MCF 10A (cell line): ENCODE measurements at regions not wholly inside any gene's neighbourhood (a gene's known extent, or its start where the extent isn't known, plus 50 kb on each side); places are given as distances from the start of the nearest gene placed in this dataset.

Experiments
- BruUV-seq: library from RNA; stranded (reverse); fragments of 400-500 nt; replicated peaks from 2 replicates; lab custom pipeline; 2021; lab: Mats Ljungman, UMichigan
- CTCF ChIA-PET: fragments of 300-600 bp; sonication (Branson Sonifier 250); formaldehyde crosslinking; extraction: SDS; loops from one replicate; lab custom pipeline; 2021; ENCODE audit warnings: antibody characterized with exemption, inconsistent platforms; lab: Yijun Ruan, JAX
- POLR2A ChIA-PET: fragments of 300-600, 350-650 bp; sonication (Branson Sonifier 250); formaldehyde crosslinking; extraction: SDS; loops from one replicate; lab custom pipeline; 2020; ENCODE audit warnings: antibody characterized with exemption, inconsistent platforms; lab: Yijun Ruan, JAX
- DNase-seq: peaks from one replicate; pipeline ENCODE4 v3.0.0-alpha.2; 2018; ENCODE audit not compliant: unreplicated experiment
- H3K27ac Mint-ChIP-seq: one replicate; pipeline ENCODE4 v1.8.0; 2022; ENCODE audit warnings: mild to moderate bottlenecking, low read depth, mixed read lengths; ENCODE audit not compliant: unreplicated experiment
- H3K27me3 Mint-ChIP-seq: one replicate; pipeline ENCODE4 v1.8.0; 2022; ENCODE audit warnings: mixed read lengths; ENCODE audit not compliant: insufficient read depth, unreplicated experiment
- H3K36me3 Mint-ChIP-seq: one replicate; pipeline ENCODE4 v1.8.0; 2022; ENCODE audit warnings: mild to moderate bottlenecking, moderate library complexity, mixed read lengths; ENCODE audit not compliant: insufficient read depth, unreplicated experiment
- H3K4me1 Mint-ChIP-seq: one replicate; pipeline ENCODE4 v1.8.0; 2022; ENCODE audit warnings: mixed read lengths; ENCODE audit not compliant: insufficient read depth, unreplicated experiment
- H3K4me3 Mint-ChIP-seq: one replicate; pipeline ENCODE4 v1.8.0; 2022; ENCODE audit warnings: mild to moderate bottlenecking, moderate library complexity, mixed read lengths; ENCODE audit not compliant: unreplicated experiment
- H3K9me3 Mint-ChIP-seq: one replicate; pipeline ENCODE4 v1.8.0; 2022; ENCODE audit warnings: mixed read lengths; ENCODE audit not compliant: unreplicated experiment
- intact Hi-C: fragments of 100-400 bp; cut with micrococcal nuclease; formaldehyde crosslinking; loops from 2 replicates; pipeline ENCODE4 v1.14.1; 2022
- TF ChIP-seq, protein P1 (sequence below): fragments of 200-600 bp; IDR thresholded peaks from one replicate; pipeline ENCODE4 v1.8.0; 2022; ENCODE audit warnings: antibody characterized with exemption, mild to moderate bottlenecking; ENCODE audit not compliant: unreplicated experiment

DNA sequence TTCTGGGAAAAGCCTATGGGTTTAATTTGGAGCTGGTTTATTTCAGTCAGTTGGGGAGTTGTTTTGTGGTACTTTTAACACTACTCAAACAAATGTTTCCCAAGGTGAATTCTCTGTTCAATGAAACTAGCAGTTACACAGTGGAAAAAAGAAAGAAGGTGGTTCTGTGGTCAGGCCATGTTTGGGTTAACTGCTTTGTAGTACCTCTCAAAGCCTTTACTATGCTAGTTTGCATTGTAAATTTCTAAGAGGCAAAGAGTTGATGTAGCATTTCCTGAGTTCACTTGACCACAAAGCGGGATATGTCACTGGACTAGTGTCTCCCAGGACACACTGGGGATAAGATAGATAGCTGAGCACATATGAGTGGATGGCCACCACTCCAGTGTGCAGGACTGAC is 145.4 kb downstream of the KIF20B start:
- TF ChIP-seq, protein P1, sequence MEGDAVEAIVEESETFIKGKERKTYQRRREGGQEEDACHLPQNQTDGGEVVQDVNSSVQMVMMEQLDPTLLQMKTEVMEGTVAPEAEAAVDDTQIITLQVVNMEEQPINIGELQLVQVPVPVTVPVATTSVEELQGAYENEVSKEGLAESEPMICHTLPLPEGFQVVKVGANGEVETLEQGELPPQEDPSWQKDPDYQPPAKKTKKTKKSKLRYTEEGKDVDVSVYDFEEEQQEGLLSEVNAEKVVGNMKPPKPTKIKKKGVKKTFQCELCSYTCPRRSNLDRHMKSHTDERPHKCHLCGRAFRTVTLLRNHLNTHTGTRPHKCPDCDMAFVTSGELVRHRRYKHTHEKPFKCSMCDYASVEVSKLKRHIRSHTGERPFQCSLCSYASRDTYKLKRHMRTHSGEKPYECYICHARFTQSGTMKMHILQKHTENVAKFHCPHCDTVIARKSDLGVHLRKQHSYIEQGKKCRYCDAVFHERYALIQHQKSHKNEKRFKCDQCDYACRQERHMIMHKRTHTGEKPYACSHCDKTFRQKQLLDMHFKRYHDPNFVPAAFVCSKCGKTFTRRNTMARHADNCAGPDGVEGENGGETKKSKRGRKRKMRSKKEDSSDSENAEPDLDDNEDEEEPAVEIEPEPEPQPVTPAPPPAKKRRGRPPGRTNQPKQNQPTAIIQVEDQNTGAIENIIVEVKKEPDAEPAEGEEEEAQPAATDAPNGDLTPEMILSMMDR, result no peak
- Mint-ChIP-seq H3K4me3 (no peak overlapping the region), H3K9me3 (peaks cover 9% of the 10 kb centered on the region), H3K27ac (no peak overlapping the region), H3K4me1 (peaks cover 9% of the 10 kb centered on the region), H3K36me3 (no peaks in the 10 kb centered on the region), H3K27me3 (no peaks in the 10 kb centered on the region)
- no peak for DNase-seq
- ChIA-PET POLR2A (interaction anchor here (0.8 to 1.7 kb wide), 2 partner anchors 14 to 75 kb away, joined by 3 to 8 read pairs; no protein-coding TSS in a partner anchor), CTCF (interaction anchor here (1.1 kb wide), 1 partner anchor 131 kb away, joined by 3 read pairs; no protein-coding TSS in a partner anchor)
- intact Hi-C loops, result no loop called here
- BruUV-seq, result no TSS peak

DNA sequence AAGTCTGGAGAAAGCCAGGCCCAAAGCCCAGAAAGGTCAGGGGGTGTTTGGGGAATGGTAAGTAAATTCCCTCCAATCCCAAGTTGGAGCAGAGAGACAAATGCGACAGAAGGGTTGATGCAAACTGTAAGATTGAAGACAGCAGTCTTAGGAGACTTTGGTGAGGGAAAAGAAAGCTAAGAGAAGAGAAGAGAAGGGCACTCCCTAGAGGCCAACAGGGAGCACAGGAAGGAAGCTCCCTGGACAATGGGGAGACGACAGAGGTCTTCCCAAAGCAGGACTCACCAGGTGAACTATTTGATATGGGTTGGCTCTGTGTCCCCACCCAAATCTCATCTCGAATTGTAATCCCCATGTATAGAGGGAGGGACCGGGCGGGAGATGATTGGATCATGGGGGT is 151.5 kb downstream of the KIF20B start:
- intact Hi-C loops, result no loop called here
- BruUV-seq, result no TSS peak
- CTCF ChIA-PET, result interaction anchor here (0.5 to 0.7 kb wide), 4 partner anchors 42 to 775 kb away, joined by 3 to 4 read pairs (median 3); no protein-coding TSS in a partner anchor

DNA sequence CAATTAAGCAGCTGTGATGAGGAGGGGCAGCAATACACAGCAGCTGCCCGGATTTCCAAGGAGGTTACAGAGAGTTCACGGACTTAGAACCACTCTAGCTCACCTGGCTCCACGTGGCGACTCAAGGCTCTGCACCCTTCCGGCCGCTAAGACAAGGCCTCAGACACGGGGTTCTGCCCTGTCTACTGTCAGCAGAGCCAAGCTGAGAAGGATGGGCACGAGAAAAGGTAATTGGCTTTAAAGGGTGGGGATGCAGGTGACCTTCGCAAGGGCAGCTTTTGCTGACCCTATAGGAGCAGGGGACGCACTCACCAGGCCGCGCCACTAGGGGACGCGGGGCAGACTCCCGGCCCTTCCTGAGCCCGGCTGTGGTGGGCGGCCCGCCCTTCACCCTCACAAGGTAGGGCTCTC is 152.4 kb downstream of the KIF20B start:
- ChIA-PET CTCF (interaction anchor here (0.6 kb wide), 1 partner anchor 538 kb away, joined by 3 read pairs; no protein-coding TSS in a partner anchor), POLR2A (interaction anchor here (0.8 to 1.2 kb wide), 2 partner anchors 8 to 11 kb away, joined by 3 read pairs; no protein-coding TSS in a partner anchor)
- no peak for DNase-seq
- TF ChIP-seq, protein P1, result no peak
- no TSS peak for BruUV-seq
- intact Hi-C loops, result no loop called here
- Mint-ChIP-seq H3K4me1 (no peaks in the 10 kb centered on the region), H3K36me3 (no peaks in the 10 kb centered on the region), H3K4me3 (no peak overlapping the region), H3K27me3 (no peaks in the 10 kb centered on the region), H3K9me3 (no peaks in the 10 kb centered on the region), H3K27ac (no peak overlapping the region)

More for the DNA sequence above, 151.5 kb downstream of the KIF20B start:
- H3K27me3 Mint-ChIP-seq, result no peaks in the 10 kb centered on the region
- no peaks in the 10 kb centered on the region for H3K4me1 Mint-ChIP-seq
- TF ChIP-seq, protein P1, result no peak
- no peaks in the 10 kb centered on the region for H3K9me3 Mint-ChIP-seq
- no peak for DNase-seq
- H3K27ac Mint-ChIP-seq, result no peak overlapping the region
- no peak overlapping the region for H3K4me3 Mint-ChIP-seq
- no peaks in the 10 kb centered on the region for H3K36me3 Mint-ChIP-seq
- POLR2A ChIA-PET, result no interaction called here

DNA sequence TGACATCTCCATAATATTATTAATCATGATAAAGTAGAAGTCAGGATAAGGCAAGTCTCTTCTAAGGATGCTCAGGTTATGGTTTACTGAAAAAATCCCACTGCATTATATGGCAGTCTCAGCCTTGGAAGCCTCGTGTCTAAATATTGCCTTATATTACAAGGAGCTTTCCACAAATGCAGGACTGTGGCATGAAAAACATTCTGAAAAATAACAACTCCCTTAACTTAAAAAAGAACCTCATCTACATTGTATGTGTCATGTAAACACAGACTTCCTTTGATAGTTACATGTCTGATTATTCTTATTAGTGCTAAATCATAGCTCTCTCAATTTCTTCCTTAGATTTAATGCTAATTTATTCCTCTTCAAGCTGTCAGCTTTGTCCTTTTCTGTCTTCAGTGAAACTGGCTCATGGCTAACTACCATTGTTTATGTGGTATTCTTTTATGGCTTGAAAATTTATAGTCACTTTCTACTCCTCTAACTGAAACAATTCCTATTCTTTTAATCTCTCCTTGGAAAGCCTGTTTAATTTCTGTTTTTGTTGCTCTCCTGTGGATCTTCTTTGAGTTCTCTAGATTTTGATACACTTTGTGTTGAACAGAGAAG is 156.1 kb downstream of the KIF20B start:
- Mint-ChIP-seq H3K4me1 (peaks cover 21% of the 10 kb centered on the region), H3K27me3 (no peaks in the 10 kb centered on the region), H3K9me3 (no peaks in the 10 kb centered on the region), H3K27ac (no peak overlapping the region), H3K36me3 (no peaks in the 10 kb centered on the region), H3K4me3 (no peak overlapping the region)
- intact Hi-C loops, result no loop called here
- POLR2A ChIA-PET, result interaction anchor here (1.8 kb wide), 1 partner anchor 11 kb away, joined by 5 read pairs; no protein-coding TSS in a partner anchor
- no peak for DNase-seq
- TF ChIP-seq, protein P1, result no peak
- no TSS peak for BruUV-seq
- CTCF ChIA-PET, result no interaction called here
